Mammary epithelial cell (primary cell): ENCODE measurements at regions not wholly inside any gene's neighbourhood (a gene's known extent, or its start where the extent isn't known, plus 50 kb on each side); places are given as distances from the start of the nearest gene placed in this dataset.

Experiments used
- CTCF ChIP-seq, 2 donors: IDR thresholded peaks in 1 of 2; conservative IDR thresholded peaks in 1 of 2; 2 replicates each; pipeline ENCODE4 v1.5.1; 2011 to 2012; ENCODE audit warnings: inconsistent platforms in 2 of 2, low read length in 2 of 2, mild to moderate bottlenecking in 2 of 2, control low read depth in 1 of 2, low read depth in 1 of 2; ENCODE audit not compliant: insufficient read depth in 1 of 2; ENCODE audit errors: extremely low read depth in 1 of 2
- EZH2 ChIP-seq: IDR thresholded peaks from 2 replicates; pipeline ENCODE4 v1.6.1; 2012; ENCODE audit warnings: low read length, inconsistent platforms, borderline replicate concordance

- no peak for TF ChIP-seq CTCF (conservative IDR thresholded peaks at IDR 0.05 in 1 of 2, IDR thresholded peaks at IDR 0.05 in 1 of 2; ENCODE audit: extremely low read depth in 1 of 2, insufficient read depth in 1 of 2, low read depth in 1 of 2, low read length in 2 of 2)
- no peak for TF ChIP-seq EZH2
These were observed 369.6 kb downstream of the KCTD12 start for GRCh38 chr13:76516586-76516985.
